Calu3 (cell line): ENCODE measurements at regions not wholly inside any gene's neighbourhood (a gene's known extent, or its start where the extent isn't known, plus 50 kb on each side); places are given as distances from the start of the nearest gene placed in this dataset.

Source experiments
- BruUV-seq: library from RNA; stranded (reverse); fragments of 400-500 nt; replicated peaks from 2 replicates; lab custom pipeline; 2021; lab: Mats Ljungman, UMichigan
- CTCF ChIA-PET: fragments of 300-600 bp; sonication (Branson Sonifier 250); formaldehyde crosslinking; loops from one replicate; lab custom pipeline; 2022; ENCODE audit warnings: antibody characterized with exemption; lab: Charles Lee
- DNase-seq: peaks from one replicate; pipeline ENCODE4 v3.0.0; 2022
- H3K27ac Mint-ChIP-seq: one replicate; pipeline ENCODE4 v1.8.0; 2022; ENCODE audit warnings: mixed read lengths; ENCODE audit not compliant: unreplicated experiment
- H3K27me3 Mint-ChIP-seq: one replicate; pipeline ENCODE4 v1.8.0; 2022; ENCODE audit warnings: mixed read lengths; ENCODE audit not compliant: unreplicated experiment
- H3K36me3 Mint-ChIP-seq: one replicate; pipeline ENCODE4 v1.8.0; 2022; ENCODE audit warnings: mild to moderate bottlenecking, moderate library complexity, mixed read lengths; ENCODE audit not compliant: insufficient read depth, unreplicated experiment
- H3K4me1 Mint-ChIP-seq: one replicate; pipeline ENCODE4 v1.8.0; 2022; ENCODE audit warnings: mild to moderate bottlenecking, low read depth, mixed read lengths; ENCODE audit not compliant: unreplicated experiment
- H3K4me3 Mint-ChIP-seq: one replicate; pipeline ENCODE4 v1.8.0; 2022; ENCODE audit warnings: mild to moderate bottlenecking, low read depth, moderate library complexity, mixed read lengths; ENCODE audit not compliant: unreplicated experiment
- H3K9me3 Mint-ChIP-seq: one replicate; pipeline ENCODE4 v1.8.0; 2022; ENCODE audit warnings: low read depth, mixed read lengths; ENCODE audit not compliant: unreplicated experiment
- CTCF ChIP-seq: fragments of 200-600 bp; IDR thresholded peaks from one replicate; pipeline ENCODE4 v1.8.0; 2022; ENCODE audit warnings: antibody characterized with exemption; ENCODE audit not compliant: unreplicated experiment
- intact Hi-C: fragments of 100-400 bp; cut with micrococcal nuclease; formaldehyde crosslinking; loops from one replicate; pipeline ENCODE4 v1.10.0; 2022; ENCODE audit not compliant: unreplicated experiment

GRCh38 chr1:64357422-64357821 lies 112.5 kb upstream of the CACHD1 start:
- no peak for DNase-seq
- no peak overlapping the region for H3K4me3 Mint-ChIP-seq
- no peak overlapping the region for H3K27ac Mint-ChIP-seq
- intact Hi-C loops, result no loop called here
- CTCF ChIA-PET, result no interaction called here
- no TSS peak for BruUV-seq
- H3K4me1 Mint-ChIP-seq, result no peaks in the 10 kb centered on the region
- no peaks in the 10 kb centered on the region for H3K9me3 Mint-ChIP-seq
- H3K36me3 Mint-ChIP-seq, result no peaks in the 10 kb centered on the region
- peaks cover 39% of the 10 kb centered on the region for H3K27me3 Mint-ChIP-seq
- TF ChIP-seq CTCF, result no peak

GRCh38 chr1:64358692-64359091 lies 111.2 kb upstream of the CACHD1 start:
- no TSS peak for BruUV-seq
- H3K4me3 Mint-ChIP-seq, result no peak overlapping the region
- H3K27ac Mint-ChIP-seq, result no peak overlapping the region
- H3K4me1 Mint-ChIP-seq, result no peaks in the 10 kb centered on the region
- no peaks in the 10 kb centered on the region for H3K36me3 Mint-ChIP-seq
- no peaks in the 10 kb centered on the region for H3K9me3 Mint-ChIP-seq
- CTCF ChIA-PET, result no interaction called here
- peaks cover 37% of the 10 kb centered on the region for H3K27me3 Mint-ChIP-seq
- DNase-seq, result no peak
- no peak for TF ChIP-seq CTCF
- intact Hi-C loops, result no loop called here

- CTCF ChIA-PET, result interaction anchor here (0.5 kb wide), 1 partner anchor 733 kb away, joined by 3 read pairs; no protein-coding TSS in a partner anchor
- Mint-ChIP-seq H3K4me1 (no peaks in the 10 kb centered on the region), H3K4me3 (no peak overlapping the region), H3K27ac (no peak overlapping the region), H3K36me3 (no peaks in the 10 kb centered on the region), H3K27me3 (peaks cover 15% of the 10 kb centered on the region), H3K9me3 (no peaks in the 10 kb centered on the region)
- TF ChIP-seq CTCF, result no peak
- DNase-seq, result no peak
- BruUV-seq, result no TSS peak
- intact Hi-C loops, result no loop called here
Measured at GRCh38 chr1:64361974-64362373, 108.0 kb upstream of the CACHD1 start.

- no peak overlapping the region for H3K27ac Mint-ChIP-seq
- TF ChIP-seq CTCF, result no peak
- CTCF ChIA-PET, result no interaction called here
Measured at GRCh38 chr1:64363111-64363510, 106.8 kb upstream of the CACHD1 start.

More at GRCh38 chr1:64363111-64363510, 106.8 kb upstream of the CACHD1 start:
- intact Hi-C loops, result no loop called here
- Mint-ChIP-seq H3K36me3 (no peaks in the 10 kb centered on the region), H3K4me3 (no peak overlapping the region), H3K9me3 (no peaks in the 10 kb centered on the region), H3K27me3 (peaks cover 10% of the 10 kb centered on the region), H3K4me1 (no peaks in the 10 kb centered on the region)
- BruUV-seq, result no TSS peak
- no peak for DNase-seq
